ENCODE measurements at regions not wholly inside any gene's neighbourhood (a gene's known extent, or its start where the extent isn't known, plus 50 kb on each side); places are given as distances from the start of the nearest gene placed in this dataset.
"Not testable (repeated sequence)": the region's sequence is repeated elsewhere in the genome, so short reads cannot be mapped to it uniquely, and the experiment has no call there.

DNA sequence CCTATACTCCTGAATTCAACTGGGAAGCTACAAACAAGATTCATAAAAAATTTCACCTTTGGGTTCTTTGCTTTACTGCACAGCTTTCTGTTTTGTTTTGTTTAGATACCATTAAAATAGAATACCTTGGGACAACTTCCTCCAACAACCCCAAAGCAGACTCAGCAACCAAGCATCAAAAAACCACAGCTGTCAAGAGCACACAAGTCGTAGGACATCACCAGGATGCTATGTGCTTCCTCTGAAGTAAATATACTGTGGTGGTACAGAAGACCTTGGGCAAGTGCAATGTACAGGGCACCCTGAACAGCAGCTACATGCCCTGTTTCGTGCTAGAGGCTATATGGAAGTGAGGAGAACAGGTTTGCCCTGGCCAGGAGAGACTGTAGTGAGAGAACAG, 359.3 kb downstream of the BCL11B start:
- FAIRE-seq, result no peak

DNA sequence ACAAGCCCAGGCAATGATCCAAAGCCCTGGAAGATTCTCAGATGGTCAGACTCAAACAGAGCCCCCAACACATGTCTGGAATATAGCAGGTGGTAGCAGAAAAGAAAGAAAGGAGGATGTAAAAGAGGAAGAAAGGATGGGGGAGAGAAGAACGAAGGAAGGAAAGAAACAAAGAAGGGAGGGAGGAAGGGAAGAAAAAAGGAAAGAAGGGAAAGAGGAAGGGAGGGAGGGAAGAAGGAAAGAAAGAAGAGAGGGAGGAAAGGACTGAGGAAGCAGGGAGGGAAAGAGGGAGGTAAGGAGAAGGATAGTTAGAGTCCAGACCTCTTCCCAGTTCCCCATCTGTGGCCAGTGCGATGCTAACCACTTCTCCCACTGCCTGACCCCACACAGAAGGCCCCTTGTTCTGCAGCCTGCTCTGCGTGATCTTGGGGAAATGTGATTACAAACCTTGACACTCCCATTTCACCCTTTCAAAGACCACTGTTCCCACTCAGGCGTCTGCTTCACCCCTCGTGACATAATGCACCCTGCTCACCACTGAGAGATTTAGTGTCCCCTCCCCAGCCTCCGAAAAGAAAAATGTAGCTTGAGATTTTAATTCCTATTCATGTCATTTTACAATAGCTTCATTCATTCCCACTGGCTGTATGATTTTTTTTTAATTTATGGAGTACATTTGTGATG, 357.9 kb downstream of the BCL11B start:
- no peak for FAIRE-seq

DNA sequence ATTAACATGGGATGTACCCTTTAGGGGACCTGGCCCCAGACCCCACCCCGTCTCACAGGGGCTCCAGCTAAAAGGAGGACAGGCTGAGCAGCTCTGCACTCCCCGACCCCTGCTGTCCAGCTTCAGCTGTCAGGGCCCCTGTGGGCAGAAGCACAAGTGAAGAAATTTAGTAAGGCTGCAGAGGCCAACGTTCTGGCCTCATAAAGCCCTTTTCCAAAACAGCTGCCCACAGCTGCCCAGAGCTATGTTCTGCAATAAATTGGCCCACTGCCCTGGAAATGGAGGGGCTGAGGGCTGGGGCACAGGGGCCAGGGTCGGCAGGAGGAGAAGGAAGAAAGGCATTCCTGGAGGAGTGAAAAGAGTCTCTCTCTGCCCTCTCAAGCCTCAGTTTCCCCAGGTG, 357.1 kb downstream of the BCL11B start:
- FAIRE-seq, result no peak

DNA sequence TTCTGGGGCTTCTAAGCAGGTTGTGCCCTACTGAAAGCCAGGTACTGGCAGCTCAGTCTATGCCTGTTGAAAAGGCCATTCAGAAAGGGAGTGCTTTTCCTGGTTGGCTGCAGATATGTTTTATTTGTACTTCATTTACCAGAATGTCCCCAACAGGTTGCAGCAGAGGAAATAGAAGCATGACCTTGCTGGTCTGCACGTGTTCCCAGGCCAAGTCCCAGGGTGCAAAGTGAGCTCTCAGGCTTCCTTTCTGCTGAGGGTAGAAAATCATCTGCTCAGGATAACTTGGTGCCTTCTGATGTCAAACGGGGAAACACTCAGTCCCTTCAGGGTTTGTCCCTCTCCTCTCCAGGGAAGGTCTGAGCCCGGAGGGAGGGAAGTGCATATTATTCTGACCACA, 356.4 kb downstream of the BCL11B start:
- FAIRE-seq, result no peak

DNA sequence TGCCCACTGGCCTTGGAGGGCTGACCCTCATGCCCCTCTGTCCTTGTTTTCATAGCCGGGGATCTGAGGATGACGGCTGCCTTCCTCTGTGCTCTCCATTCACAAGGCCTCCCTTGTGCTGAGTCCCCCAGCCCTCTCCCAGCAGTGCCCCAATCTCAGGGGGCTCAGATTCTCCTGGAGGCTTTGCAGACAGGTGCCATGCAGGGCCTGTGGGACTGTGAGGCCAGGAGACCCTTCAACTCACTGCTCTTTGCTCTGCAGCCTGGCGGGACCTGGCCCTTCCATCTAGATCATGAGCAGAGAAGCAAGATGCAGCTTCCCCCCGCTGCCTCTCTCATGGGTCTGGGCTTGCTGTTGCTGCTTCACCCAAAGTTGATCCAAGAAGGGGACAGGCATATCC, 356.0 kb downstream of the BCL11B start:
- FAIRE-seq, result no peak

DNA sequence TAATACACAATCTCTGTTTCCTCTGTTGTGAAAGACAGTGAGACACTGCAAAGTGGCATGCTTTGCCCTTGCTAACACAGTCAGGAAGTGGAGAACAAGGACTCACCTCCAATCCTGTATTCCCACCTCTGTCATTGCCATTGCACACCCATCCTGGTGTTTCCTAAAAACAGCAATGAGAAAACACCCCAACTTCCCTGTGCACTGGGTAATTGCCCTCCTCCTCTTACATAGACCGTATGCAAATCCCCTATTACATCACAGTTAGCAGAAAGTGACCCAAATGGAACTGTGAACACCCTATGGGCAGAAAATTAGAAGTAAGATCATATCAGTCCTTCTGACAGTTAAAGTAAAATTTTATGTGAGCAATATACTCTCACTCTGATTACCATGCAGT, 355.5 kb downstream of the BCL11B start:
- FAIRE-seq, result no peak

DNA sequence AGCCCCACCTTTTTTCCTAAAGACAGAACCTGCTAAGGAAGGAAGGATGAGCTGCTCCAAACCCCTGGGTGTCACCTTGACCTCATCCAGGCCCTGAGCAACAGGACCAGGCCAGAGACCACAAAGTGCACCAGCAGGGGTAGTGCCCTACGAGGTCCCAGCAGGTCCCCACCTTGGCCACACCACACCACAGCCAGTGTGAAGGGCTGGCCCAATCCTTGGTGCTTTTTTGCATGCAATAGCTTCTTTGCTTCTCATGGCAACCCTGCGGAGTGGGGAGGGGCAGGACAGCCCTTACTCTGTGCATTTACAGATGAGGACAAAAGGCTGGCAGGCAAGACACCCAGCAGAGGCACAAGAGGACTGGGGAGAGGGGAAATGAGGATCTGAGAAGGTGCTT, 352.6 kb downstream of the BCL11B start:
- no peak for FAIRE-seq

DNA sequence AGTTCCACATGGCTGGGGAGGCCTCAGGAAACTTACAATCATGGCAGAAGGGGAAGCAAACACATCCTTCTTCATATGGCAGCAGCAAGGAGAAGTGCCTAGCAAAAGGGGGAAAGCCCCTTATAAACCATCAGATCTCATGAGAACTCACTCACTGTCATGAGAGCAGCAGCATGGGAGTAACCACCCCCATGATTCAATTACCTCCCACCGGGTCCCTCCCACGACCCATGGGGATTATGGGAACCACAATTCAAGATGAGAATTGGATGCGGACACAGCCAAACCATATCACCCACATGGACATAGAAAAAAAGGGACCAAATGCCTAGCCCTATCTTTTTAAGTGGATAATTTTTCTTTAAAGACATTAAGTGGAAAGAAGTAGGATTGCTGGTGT, 350.7 kb downstream of the BCL11B start:
- FAIRE-seq, result not testable (repeated sequence)

DNA sequence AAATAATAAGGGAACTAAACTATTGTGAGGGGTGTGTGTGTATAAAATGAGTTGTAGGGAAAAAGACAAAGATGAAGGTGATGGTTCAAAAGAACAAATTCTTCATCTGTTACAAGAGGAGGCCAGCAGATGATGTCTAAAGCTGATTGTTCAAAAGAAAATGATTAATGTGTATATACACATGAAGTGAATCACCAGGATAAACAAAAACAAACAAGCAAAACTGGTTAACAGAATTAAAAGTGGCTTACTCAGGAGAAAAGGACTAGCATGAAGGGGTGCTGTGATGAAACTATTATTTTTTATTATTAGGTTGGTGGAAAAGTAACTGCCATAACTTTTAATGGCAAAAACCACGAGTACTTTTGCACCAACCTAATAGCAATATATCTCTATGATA, 348.4 kb downstream of the BCL11B start:
- FAIRE-seq, result no peak

DNA sequence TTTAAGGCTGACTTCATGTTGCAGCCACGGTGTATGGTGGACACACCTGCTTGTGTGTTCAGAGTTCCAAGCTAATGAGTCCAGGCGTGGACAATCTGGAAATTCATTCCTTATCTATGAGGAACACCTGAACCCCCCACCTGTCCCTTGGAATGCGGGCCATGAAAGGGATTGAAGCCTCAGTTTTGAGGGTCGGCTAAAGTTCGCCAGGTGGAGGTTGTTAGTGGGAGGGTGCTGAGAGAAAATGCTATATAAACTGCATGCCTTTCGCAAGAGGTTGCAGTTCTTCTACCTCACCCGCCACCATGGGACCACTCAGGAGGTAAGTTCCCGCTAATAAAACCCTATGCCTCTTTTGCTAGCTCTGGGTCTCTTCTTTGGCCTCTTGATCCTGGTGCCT, 348.0 kb downstream of the BCL11B start:
- no peak for FAIRE-seq

DNA sequence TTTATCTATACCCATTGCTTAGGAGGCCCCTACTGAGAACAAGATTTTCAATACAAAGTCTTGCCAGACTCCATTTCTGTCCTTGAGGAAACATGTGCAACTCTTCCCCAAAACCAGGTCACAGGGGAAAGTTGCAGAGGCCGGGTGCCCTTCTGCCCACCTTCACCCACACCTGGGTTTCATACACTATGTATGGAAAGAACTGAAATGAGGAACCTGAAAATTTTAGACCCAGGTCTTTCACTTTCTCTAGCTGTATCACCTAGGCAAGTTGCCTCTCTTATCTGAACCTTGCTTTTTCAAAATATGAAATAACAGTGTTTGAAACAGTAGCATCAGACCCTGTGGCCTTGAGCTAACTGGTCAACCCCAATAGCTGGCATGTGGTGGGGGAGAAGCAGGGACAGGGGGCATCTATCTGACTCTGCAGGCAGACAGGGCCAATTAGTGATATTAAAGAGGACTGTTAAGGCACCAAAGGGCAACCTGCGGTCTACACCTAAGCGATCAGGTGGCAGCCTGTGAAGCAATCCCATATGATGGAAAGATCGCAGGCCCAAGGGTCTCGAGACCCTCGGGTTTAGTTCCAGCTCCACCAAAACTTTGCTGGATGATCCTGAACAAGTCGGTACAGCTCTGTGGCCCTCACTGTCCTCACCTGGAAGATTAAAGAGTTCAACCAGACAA, 346.5 kb downstream of the BCL11B start:
- no peak for FAIRE-seq

DNA sequence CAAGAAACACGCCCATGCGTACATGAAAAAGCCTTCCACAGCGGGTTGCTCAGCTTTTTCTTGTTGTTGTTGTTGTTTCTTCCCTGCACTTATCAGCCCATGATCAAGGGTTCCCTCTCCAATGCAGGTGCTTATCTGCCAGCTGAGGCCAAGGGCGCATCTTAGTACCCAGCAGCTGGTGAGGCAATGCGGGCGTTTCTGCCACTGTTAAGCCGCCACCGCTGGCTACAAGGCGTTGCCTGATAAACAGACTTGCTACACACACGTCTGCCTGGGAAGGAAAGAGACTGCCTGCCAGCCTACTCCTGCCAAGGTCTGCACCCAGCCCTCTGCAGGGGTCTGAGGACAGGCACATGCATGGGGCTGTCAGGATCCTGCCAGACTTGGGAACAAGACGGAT, 345.9 kb downstream of the BCL11B start:
- no peak for FAIRE-seq

DNA sequence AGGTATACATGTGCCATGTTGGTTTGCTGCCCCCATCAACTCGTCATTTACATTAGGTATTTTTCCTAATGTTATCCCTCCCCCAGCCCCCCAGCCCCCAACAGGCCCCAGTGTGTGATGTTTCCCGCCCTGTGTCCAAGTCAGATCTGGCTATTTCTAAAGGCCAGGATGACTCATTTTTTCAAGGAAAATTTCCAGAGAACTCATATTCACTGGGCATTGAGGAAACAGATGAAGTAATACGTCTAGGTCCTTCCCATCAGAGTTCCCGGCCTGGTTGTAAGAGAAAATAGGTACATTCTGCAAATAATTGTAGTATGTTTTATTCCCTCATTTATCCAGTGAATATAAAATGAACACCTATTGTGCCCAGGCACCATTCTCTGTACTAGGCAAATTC, 345.2 kb downstream of the BCL11B start:
- no peak for FAIRE-seq

DNA sequence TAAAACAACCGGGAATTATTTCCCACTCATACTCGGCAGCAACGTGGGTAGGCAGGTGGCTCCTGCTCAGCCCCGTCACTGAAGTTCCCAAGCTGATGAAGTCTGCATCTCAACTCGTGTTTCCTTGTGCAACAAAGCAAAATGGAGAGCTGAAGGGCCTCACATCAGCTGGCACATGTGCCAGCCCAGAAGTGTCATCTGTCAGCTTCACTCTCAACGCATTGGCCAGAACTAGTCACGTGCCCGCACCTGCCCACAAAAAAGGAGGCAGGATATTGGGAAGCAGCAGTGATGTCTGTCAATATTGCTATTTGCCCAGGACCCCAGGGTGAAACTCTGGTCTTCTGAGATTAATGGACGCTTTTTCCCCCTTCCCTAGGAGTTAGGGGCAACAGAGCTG, 344.0 kb downstream of the BCL11B start:
- no peak for FAIRE-seq

DNA sequence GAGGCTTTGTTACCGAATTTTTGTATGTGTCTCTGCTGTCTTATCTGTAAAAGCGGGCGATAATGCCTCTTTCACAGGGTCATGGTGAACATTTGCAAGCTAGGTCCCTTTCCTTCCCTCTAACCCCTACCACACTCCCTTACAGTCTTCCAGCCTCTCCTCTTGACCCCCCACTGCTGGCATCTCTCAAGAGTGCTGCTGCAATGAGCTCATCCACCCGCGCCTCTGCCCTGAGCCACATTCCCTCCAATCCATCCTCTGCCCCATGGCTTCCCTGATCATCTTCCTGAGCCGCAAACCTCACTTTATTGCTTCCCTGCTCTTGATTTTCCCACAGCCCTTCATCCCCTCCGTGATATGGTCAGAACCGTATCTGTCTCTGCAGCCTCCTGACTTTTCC, 343.6 kb downstream of the BCL11B start:
- no peak for FAIRE-seq

DNA sequence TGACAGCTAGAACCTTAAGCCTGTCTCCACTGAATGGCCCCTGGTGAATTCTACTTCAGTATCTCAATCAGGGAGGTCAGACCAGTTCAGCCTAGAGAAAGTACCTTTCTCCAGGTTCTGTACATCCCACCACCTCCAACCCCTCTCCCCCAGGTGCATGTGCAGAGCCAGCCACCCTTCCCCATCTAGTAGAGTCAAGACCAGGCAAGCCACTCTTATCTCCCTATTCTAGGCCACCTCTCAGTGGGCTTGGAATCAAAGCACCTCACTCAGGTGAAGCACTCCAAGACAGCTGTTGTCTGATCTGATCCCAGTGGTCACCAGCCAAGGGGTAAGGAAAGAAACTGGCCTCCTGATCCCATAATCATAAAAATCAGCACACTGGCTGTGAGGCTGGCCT, 340.9 kb downstream of the BCL11B start:
- FAIRE-seq, result no peak

DNA sequence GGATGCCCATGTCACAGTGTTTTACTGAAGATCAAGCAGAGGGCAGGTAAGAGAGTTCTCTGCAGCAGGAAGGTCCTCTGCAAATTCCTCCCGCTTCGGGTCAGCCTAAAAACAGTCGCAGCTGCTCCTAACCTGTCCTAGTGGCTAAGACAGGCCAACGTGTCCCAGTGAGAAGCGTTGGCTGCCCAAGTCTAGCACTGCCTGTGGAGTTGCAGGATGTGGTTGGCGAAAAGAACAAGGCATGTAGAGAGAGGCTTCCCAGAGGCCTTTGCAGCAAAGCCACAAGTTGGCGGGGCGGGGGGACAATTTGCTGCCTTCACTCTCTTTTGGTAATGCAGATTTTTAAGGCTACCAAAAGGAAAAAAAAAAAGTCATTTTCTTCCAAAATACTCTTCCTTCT, 340.1 kb downstream of the BCL11B start:
- FAIRE-seq, result no peak

DNA sequence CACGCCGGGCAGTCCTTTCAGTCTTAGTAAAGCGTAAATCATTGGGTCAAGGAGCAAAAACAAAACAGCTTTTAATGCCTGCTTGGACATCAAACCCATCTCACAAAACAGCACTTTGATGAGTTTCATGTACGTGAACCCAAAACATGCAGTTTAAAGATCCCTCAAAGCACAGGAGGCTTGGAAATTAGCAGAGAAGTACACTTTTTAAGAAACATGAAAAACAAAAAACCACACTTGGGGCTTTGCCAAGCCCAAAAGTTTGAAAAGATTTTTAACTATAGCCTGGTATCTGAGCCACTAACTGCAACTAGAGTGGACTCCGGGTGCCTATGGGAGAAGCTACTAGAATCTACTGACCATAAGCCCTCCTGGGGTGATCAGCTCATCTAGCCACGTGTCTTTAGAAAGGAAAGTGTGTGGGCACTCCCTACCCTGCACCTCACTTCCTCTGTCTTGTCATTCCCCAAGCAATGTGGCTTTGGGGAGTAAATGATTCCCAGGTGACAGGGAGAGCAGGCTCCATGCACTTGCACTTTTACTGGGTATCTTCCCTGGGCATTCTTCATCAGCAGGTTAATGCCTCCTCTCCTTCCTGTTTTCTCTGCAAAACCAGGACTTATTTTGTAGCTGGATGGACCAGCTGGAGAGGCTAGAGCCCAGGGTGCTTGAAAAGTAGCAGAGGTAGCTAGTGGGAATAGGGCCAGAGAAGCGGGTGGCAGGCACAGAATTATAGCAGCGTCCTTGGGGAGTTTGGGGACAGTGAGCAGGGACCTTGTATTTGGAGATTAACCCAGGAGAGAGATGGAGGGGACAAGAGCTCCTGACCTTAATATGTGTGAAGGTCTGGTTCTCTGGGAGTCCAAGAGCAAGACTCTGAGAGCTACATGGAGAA, 339.3 kb downstream of the BCL11B start:
- no peak for FAIRE-seq

DNA sequence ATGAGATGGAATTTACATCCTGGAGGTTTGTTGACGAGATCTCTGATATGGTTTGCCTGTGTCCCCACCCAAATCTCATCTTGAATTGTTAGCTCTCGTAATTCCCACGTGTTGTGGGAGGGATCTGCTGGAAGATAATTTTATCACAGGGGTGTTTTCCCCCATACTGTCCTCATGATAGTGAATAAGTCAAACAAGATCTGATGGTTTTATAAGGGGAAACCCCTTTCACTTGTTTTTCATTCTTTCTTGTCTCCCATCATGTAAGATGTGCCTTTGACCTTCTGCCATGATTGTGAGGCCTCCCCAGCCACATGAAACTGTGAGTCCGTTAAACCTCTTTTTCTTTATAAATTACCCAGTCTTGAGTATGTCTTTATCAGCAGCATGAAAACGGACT, 337.4 kb downstream of the BCL11B start:
- not testable (repeated sequence) for FAIRE-seq

DNA sequence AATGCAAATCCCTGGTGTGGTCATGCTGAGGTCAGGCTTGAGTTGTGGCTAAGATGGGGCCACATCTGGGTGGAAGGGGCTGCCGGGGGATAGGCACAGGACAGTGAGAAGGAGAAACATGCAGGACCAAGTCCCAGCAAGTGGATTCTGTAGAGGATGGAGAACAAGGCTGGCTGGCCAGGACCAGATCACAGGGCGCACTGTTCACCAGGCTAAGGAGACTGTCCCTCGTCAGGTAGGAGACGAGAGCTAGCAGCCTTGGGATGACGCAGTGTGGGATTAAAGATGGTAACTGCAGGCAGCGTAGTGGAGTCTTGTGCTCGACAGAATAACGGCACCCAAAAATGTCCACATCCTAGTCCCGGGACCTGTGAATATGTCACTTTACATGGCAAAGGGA, 336.1 kb downstream of the BCL11B start:
- FAIRE-seq, result no peak

DNA sequence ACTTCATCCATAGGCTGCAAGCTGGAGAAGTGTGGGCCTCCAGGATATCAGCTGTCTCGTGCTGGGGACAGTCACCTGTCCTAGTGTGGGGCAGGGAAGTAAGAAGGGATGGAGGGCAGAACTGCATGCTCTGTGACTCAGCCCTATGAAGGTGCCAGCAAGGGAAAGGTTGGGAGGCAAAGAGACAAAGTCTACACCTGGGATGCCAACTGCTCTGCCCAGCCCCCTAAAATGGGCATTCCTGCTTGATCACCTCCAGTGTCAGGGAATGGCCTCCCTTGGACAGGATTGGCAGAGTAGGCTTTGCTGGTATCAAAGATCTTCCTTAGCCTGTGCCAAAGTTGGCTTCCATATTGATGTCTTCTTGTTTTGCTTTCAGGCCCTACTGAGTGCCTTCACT, 335.0 kb downstream of the BCL11B start:
- FAIRE-seq, result no peak

DNA sequence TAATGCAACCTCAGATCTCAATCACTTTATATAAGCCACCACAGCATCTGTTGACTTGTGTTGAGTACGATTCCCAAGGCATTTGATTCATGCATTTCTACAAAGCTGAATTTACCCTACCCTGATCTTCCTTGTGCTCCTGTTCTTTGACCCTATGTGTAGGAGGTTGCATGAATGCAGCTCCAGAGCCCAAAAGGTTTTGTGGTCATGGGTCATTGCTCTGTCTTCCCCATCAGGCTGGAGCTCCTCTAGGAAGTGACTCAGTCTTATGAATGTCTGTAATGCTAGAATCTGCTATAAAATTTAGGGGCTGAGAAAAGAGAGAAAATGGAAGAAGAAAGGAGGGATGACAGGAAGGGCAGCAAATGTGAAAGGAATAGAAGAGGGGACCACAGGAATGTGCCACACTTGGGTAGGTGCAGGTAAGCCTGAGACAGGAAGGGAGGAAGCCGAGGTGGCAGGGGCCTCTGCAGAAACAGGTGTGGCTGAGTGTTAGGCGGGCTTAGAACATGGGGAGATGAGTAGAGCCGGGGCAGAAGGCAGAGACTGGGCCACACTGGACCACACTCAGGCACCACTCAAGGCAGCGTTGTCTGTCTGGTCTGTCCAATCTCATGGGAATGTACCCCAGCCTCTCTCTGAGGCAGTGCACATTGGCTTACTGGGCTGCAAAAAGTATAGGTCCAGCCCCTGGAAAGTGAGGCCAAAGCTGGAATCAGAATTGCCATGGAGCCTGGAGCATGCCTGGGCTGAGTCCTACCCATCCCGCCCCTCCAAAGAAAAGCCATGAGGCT, 334.1 kb downstream of the BCL11B start:
- no peak for FAIRE-seq

Measured in G401.6 (cell line).